ENCODE measurements at regions not wholly inside any gene's neighbourhood (a gene's known extent, or its start where the extent isn't known, plus 50 kb on each side); places are given as distances from the start of the nearest gene placed in this dataset.

- no peak for DNase-seq
- Mint-ChIP-seq H3K4me1 (no peaks in the 10 kb centered on the region), H3K27ac (no peak overlapping the region), H3K9me3 (no peaks in the 10 kb centered on the region), H3K36me3 (no peaks in the 10 kb centered on the region), H3K27me3 (peaks cover 4% of the 10 kb centered on the region), H3K4me3 (no peak overlapping the region)
- CTCF ChIA-PET = no interaction called here
These were observed 223.5 kb downstream of the RNF152 start for GRCh38 chr18:61669320-61669719.

GRCh38 chr18:61666876-61667590 lies 225.8 kb downstream of the RNF152 start:
- Mint-ChIP-seq H3K27me3 (peaks cover 4% of the 10 kb centered on the region), H3K4me3 (no peak overlapping the region), H3K9me3 (no peaks in the 10 kb centered on the region), H3K27ac (no peak overlapping the region), H3K4me1 (no peaks in the 10 kb centered on the region), H3K36me3 (no peaks in the 10 kb centered on the region)
- DNase-seq = no peak
- CTCF ChIA-PET = interaction anchor here (0.6 kb wide), 1 partner anchor 972 kb away, joined by 3 read pairs; no protein-coding TSS in a partner anchor

GRCh38 chr18:61664419-61665084 lies 228.3 kb downstream of the RNF152 start:
- CTCF ChIA-PET = no interaction called here
- Mint-ChIP-seq H3K27ac (no peak overlapping the region), H3K27me3 (peaks cover 4% of the 10 kb centered on the region), H3K9me3 (no peaks in the 10 kb centered on the region), H3K4me3 (no peak overlapping the region), H3K4me1 (no peaks in the 10 kb centered on the region), H3K36me3 (no peaks in the 10 kb centered on the region)
- DNase-seq = no peak

GRCh38 chr18:61662726-61663125 lies 230.1 kb downstream of the RNF152 start:
- no peak overlapping the region for H3K4me3 Mint-ChIP-seq

GRCh38 chr18:61658431-61658830 lies 234.4 kb downstream of the RNF152 start:
- Mint-ChIP-seq H3K27me3 (no peaks in the 10 kb centered on the region), H3K27ac (no peak overlapping the region), H3K9me3 (no peaks in the 10 kb centered on the region), H3K4me3 (no peak overlapping the region), H3K4me1 (no peaks in the 10 kb centered on the region), H3K36me3 (no peaks in the 10 kb centered on the region)
- CTCF ChIA-PET = no interaction called here
- DNase-seq = no peak

More at GRCh38 chr18:61662726-61663125, 230.1 kb downstream of the RNF152 start:
- H3K27me3 Mint-ChIP-seq = peaks cover 4% of the 10 kb centered on the region
- H3K9me3 Mint-ChIP-seq = no peaks in the 10 kb centered on the region
- H3K27ac Mint-ChIP-seq = no peak overlapping the region
- H3K36me3 Mint-ChIP-seq = no peaks in the 10 kb centered on the region
- CTCF ChIA-PET = no interaction called here
- no peaks in the 10 kb centered on the region for H3K4me1 Mint-ChIP-seq
- no peak for DNase-seq

- Mint-ChIP-seq H3K27ac (no peak overlapping the region), H3K36me3 (no peaks in the 10 kb centered on the region), H3K9me3 (no peaks in the 10 kb centered on the region), H3K4me3 (no peak overlapping the region), H3K4me1 (no peaks in the 10 kb centered on the region), H3K27me3 (no peaks in the 10 kb centered on the region)
- CTCF ChIA-PET = no interaction called here
- DNase-seq = no peak
These were observed 235.6 kb downstream of the RNF152 start for GRCh38 chr18:61657066-61657732.

GRCh38 chr18:61655630-61656029 lies 237.2 kb downstream of the RNF152 start:
- H3K9me3 Mint-ChIP-seq = no peaks in the 10 kb centered on the region
- H3K4me3 Mint-ChIP-seq = no peak overlapping the region
- no peaks in the 10 kb centered on the region for H3K4me1 Mint-ChIP-seq
- H3K27ac Mint-ChIP-seq = no peak overlapping the region
- CTCF ChIA-PET = no interaction called here
- DNase-seq = no peak
- no peaks in the 10 kb centered on the region for H3K36me3 Mint-ChIP-seq
- no peaks in the 10 kb centered on the region for H3K27me3 Mint-ChIP-seq

- Mint-ChIP-seq H3K9me3 (no peaks in the 10 kb centered on the region), H3K27ac (no peak overlapping the region), H3K4me3 (no peak overlapping the region), H3K4me1 (no peaks in the 10 kb centered on the region), H3K27me3 (no peaks in the 10 kb centered on the region), H3K36me3 (no peaks in the 10 kb centered on the region)
- CTCF ChIA-PET = no interaction called here
- DNase-seq = no peak
These were observed 238.8 kb downstream of the RNF152 start for GRCh38 chr18:61653823-61654551.

- no peak for DNase-seq
- Mint-ChIP-seq H3K4me1 (no peaks in the 10 kb centered on the region), H3K36me3 (no peaks in the 10 kb centered on the region), H3K27ac (no peak overlapping the region), H3K27me3 (no peaks in the 10 kb centered on the region), H3K9me3 (no peaks in the 10 kb centered on the region), H3K4me3 (no peak overlapping the region)
- CTCF ChIA-PET = no interaction called here
These were observed 240.9 kb downstream of the RNF152 start for GRCh38 chr18:61651880-61652268.

GRCh38 chr18:61651145-61651879 lies 241.5 kb downstream of the RNF152 start:
- Mint-ChIP-seq H3K9me3 (no peaks in the 10 kb centered on the region), H3K36me3 (no peaks in the 10 kb centered on the region), H3K4me3 (no peak overlapping the region), H3K4me1 (no peaks in the 10 kb centered on the region), H3K27me3 (no peaks in the 10 kb centered on the region), H3K27ac (no peak overlapping the region)
- CTCF ChIA-PET = no interaction called here
- no peak for DNase-seq

- no peak overlapping the region for H3K27ac Mint-ChIP-seq
- no peaks in the 10 kb centered on the region for H3K36me3 Mint-ChIP-seq
- H3K4me1 Mint-ChIP-seq = no peaks in the 10 kb centered on the region
- no peak overlapping the region for H3K4me3 Mint-ChIP-seq
- peaks cover 9% of the 10 kb centered on the region for H3K27me3 Mint-ChIP-seq
- DNase-seq = no peak
- CTCF ChIA-PET = no interaction called here
- H3K9me3 Mint-ChIP-seq = no peaks in the 10 kb centered on the region
These were observed 248.7 kb downstream of the RNF152 start for GRCh38 chr18:61643884-61644647.

GRCh38 chr18:61639886-61640285 lies 252.9 kb downstream of the RNF152 start:
- DNase-seq = no peak
- H3K4me1 Mint-ChIP-seq = no peaks in the 10 kb centered on the region
- CTCF ChIA-PET = no interaction called here
- H3K27ac Mint-ChIP-seq = no peak overlapping the region
- H3K9me3 Mint-ChIP-seq = no peaks in the 10 kb centered on the region
- H3K27me3 Mint-ChIP-seq = peaks cover 14% of the 10 kb centered on the region
- H3K4me3 Mint-ChIP-seq = no peak overlapping the region
- no peaks in the 10 kb centered on the region for H3K36me3 Mint-ChIP-seq

- no peaks in the 10 kb centered on the region for H3K4me1 Mint-ChIP-seq
These were observed 254.8 kb downstream of the RNF152 start for GRCh38 chr18:61637905-61638595.

More at GRCh38 chr18:61637905-61638595, 254.8 kb downstream of the RNF152 start:
- Mint-ChIP-seq H3K9me3 (no peaks in the 10 kb centered on the region), H3K27me3 (peaks cover 9% of the 10 kb centered on the region), H3K4me3 (no peak overlapping the region), H3K36me3 (no peaks in the 10 kb centered on the region), H3K27ac (no peak overlapping the region)
- no peak for DNase-seq
- CTCF ChIA-PET = interaction anchor here (6.2 kb wide), 1 partner anchor 493 kb away, joined by 69 read pairs; no protein-coding TSS in a partner anchor

Measured in activated naive CD4-positive, alpha-beta T cell treated with anti-CD3 and anti-CD28 coated beads, Interleukin-2, amount 10 ng/mL, durations not matched to agents 7 days and 5 days (primary cell).